GM12878 (cell line): ENCODE measurements at regions not wholly inside any gene's neighbourhood (a gene's known extent, or its start where the extent isn't known, plus 50 kb on each side); places are given as distances from the start of the nearest gene placed in this dataset.

ENCODE experiments used
- ATAC-seq: fragments of 200-7000 bp; cut with Tn5 transposase; 3 replicates; pipeline ENCODE4 v1.9.1; 2020; ENCODE audit warnings: mild to moderate bottlenecking, moderate library complexity
- BruUV-seq: library from RNA; stranded (reverse); fragments of 400-500 nt; replicated peaks from 2 replicates; lab custom pipeline; 2021; lab: Mats Ljungman, UMichigan
- CTCF ChIA-PET: fragments of 300-600 bp; sonication (Branson Sonifier 250); formaldehyde crosslinking; extraction: SDS; loops from one replicate; lab custom pipeline; 2021; ENCODE audit warnings: inconsistent platforms; lab: Yijun Ruan, JAX
- POLR2A ChIA-PET: fragments of 350-600 bp; formaldehyde crosslinking; extraction: SDS; loops from one replicate; lab custom pipeline; 2021; ENCODE audit warnings: inconsistent platforms; lab: Charles Lee
- RAD21 ChIA-PET: fragments of 300-600 bp; sonication (Branson Sonifier 250); formaldehyde crosslinking; loops from one replicate; lab custom pipeline; 2023; ENCODE audit warnings: antibody characterized with exemption; ENCODE audit not compliant: unreplicated experiment; lab: Charles Lee
- SMC1A ChIA-PET: fragments of 300-600 bp; sonication (Branson Sonifier 250); formaldehyde crosslinking; loops from one replicate; lab custom pipeline; 2023; ENCODE audit not compliant: unreplicated experiment, uncharacterized antibody; lab: Charles Lee
- DNase-seq: peaks from one replicate; pipeline ENCODE4 v3.0.0-alpha.2; 2011; ENCODE audit warnings: low read depth, low spot score
- FAIRE-seq: peaks from 3 replicates; lab custom pipeline; 2011; peaks lifted over from hg19 to GRCh38; lab: Jason Lieb, UNC
- H2AFZ ChIP-seq: 2 replicates; pipeline ENCODE4 v1.6.0; 2011; ENCODE audit warnings: low read depth, low read length, control low read depth; ENCODE audit not compliant: control insufficient read depth
- H3K27ac ChIP-seq: 2 replicates; pipeline ENCODE4 v1.5.1; 2011; ENCODE audit warnings: control low read depth; ENCODE audit not compliant: control insufficient read depth, insufficient read depth
- H3K27me3 ChIP-seq, 2 experiments: replicated peaks in 1 of 2; 2 replicates each; pipeline versions ENCODE4 v1.6.0 to v1.6.1; 2011; ENCODE audit warnings: low read length in 1 of 2; ENCODE audit not compliant: control insufficient read depth in 2 of 2, insufficient read depth in 2 of 2
- H3K36me3 ChIP-seq, 2 experiments: 2 replicates each; pipeline ENCODE4 v1.5.1; 2011; ENCODE audit warnings: low read length in 1 of 2; ENCODE audit not compliant: control insufficient read depth in 2 of 2, insufficient read depth in 2 of 2
- H3K4me1 ChIP-seq: 2 replicates; pipeline ENCODE4 v1.6.1; 2011; ENCODE audit warnings: mild to moderate bottlenecking, low read length, moderate library complexity, mixed read lengths; ENCODE audit not compliant: control insufficient read depth, insufficient read depth
- H3K4me2 ChIP-seq: 2 replicates; pipeline ENCODE4 v1.6.0; 2011; ENCODE audit warnings: control low read depth; ENCODE audit not compliant: control insufficient read depth, insufficient read depth
- H3K4me3 ChIP-seq: fragments of 200-600 bp; sonication (generic); 2 replicates; pipeline ENCODE4 v1.5.1; 2016
- H3K79me2 ChIP-seq: 2 replicates; pipeline ENCODE4 v1.6.0; 2011; ENCODE audit warnings: low read length; ENCODE audit not compliant: control insufficient read depth, insufficient read depth
- H3K9ac ChIP-seq: 2 replicates; pipeline ENCODE4 v1.8.0; 2011; ENCODE audit warnings: low read length, control low read depth, mixed read lengths; ENCODE audit not compliant: control insufficient read depth, insufficient read depth
- H3K9me3 ChIP-seq: replicated peaks from 3 replicates; pipeline ENCODE4 v1.5.1; 2011; ENCODE audit warnings: mild to moderate bottlenecking, low read length; ENCODE audit not compliant: control insufficient read depth, insufficient read depth
- H4K20me1 ChIP-seq: 2 replicates; pipeline ENCODE4 v1.6.0; 2011; ENCODE audit not compliant: control insufficient read depth, insufficient read depth
- BCL11A ChIP-seq: IDR thresholded peaks from 2 replicates; pipeline ENCODE4 v1.6.1; 2011; ENCODE audit warnings: low read depth, low read length
- BHLHE40 ChIP-seq, 2 experiments: fragments of 450-650 bp in 1 of 2; IDR thresholded peaks; 2 replicates each; pipeline ENCODE4 v1.6.1; 2011 to 2017; ENCODE audit warnings: low read depth in 2 of 2, borderline replicate concordance in 1 of 2, improper control_type of control experiment in 1 of 2, low read length in 1 of 2, mild to moderate bottlenecking in 1 of 2
- CBX5 ChIP-seq: sonication (generic); IDR thresholded peaks from 2 replicates; pipeline ENCODE4 v1.6.1; 2016; ENCODE audit warnings: low read depth, moderate library complexity, mild to moderate bottlenecking, inconsistent platforms
- CHD4 ChIP-seq: fragments of 200-600 bp; sonication (generic); IDR thresholded peaks from 2 replicates; pipeline ENCODE4 v1.6.1; 2016; ENCODE audit warnings: mild to moderate bottlenecking
- E4F1 ChIP-seq: fragments of 450-650 bp; IDR thresholded peaks from 2 replicates; pipeline ENCODE4 v1.6.1; 2018; ENCODE audit warnings: borderline replicate concordance, mild to moderate bottlenecking; ENCODE audit not compliant: partially characterized antibody
- EED ChIP-seq: sonication (generic); IDR thresholded peaks from 2 replicates; pipeline ENCODE4 v1.6.1; 2016; ENCODE audit warnings: antibody characterized with exemption, low read depth
- GATAD2B ChIP-seq: fragments of 450-650 bp; conservative IDR thresholded peaks from 2 replicates; pipeline ENCODE4 v1.6.1; 2017; ENCODE audit warnings: low read depth, mild to moderate bottlenecking, moderate library complexity
- HCFC1 ChIP-seq: fragments of 150-350 bp; IDR thresholded peaks from 2 replicates; pipeline ENCODE4 v1.6.1; 2014; ENCODE audit warnings: low read length
- HDGF ChIP-seq: fragments of 450-650 bp; IDR thresholded peaks from 2 replicates; pipeline ENCODE4 v1.6.1; 2016; ENCODE audit warnings: antibody characterized with exemption
- MAX ChIP-seq: IDR thresholded peaks from 2 replicates; pipeline ENCODE4 v1.6.1; 2012; ENCODE audit warnings: low read depth, low read length, improper control_type of control experiment
- MYC ChIP-seq: IDR thresholded peaks from 2 replicates; pipeline ENCODE4 v1.6.1; 2011; ENCODE audit warnings: mild to moderate bottlenecking, low read length, moderate library complexity, inconsistent platforms; ENCODE audit not compliant: insufficient read depth, insufficient replicate concordance, insufficient read length, severe bottlenecking
- POLR2AphosphoS5 ChIP-seq: IDR thresholded peaks from 2 replicates; pipeline ENCODE4 v1.6.1; 2011; ENCODE audit warnings: mild to moderate bottlenecking, low read length, inconsistent platforms
- ZNF592 ChIP-seq: fragments of 450-650 bp; IDR thresholded peaks from 2 replicates; pipeline ENCODE4 v1.6.1; 2017; ENCODE audit warnings: mild to moderate bottlenecking, moderate library complexity
- WGBS: methylation state at CpG from one replicate; pipeline ENCODE4 v1.1.6; 2016; ENCODE audit warnings: low lambda C conversion rate; ENCODE audit not compliant: insufficient replicate concordance, insufficient coverage; ENCODE audit errors: missing lambda C conversion rate; 5-methylcytosine and 5-hydroxymethylcytosine counted together
- in situ Hi-C: fragments of 300-500 bp; cut with MboI; formaldehyde crosslinking; loops from 9 replicates; pipeline ENCODE4 v1.14.3; 2018; ENCODE audit warnings: mixed read lengths
- intact Hi-C: fragments of 100-400 bp; cut with micrococcal nuclease; formaldehyde crosslinking; loops from one replicate; pipeline ENCODE4 v1.14.2; 2022; ENCODE audit not compliant: unreplicated experiment

DNA sequence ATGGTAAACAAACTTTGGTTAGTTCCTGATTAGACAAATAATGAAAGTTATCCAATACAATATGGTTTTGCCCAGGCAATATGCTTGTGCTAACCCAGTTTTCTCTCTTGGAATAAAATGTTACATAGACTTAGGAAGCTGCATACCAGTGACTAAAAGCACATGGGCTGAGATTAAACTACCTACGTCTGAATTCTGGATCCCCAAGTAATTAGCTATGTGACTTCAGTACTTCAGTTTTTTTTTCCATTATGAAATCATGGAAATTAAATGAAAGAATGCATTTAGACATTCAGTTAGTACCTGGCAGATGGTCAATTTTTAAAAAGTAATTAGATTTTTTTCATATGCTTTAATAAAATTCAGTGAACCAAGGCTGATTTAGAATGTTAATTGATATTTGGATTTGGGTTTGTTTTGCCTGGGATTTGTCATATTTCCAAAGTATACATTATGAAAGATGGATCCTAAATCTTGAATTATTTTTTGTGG is 213.9 kb downstream of the PTH2R start:
- H3K4me2 ChIP-seq: no peak overlapping the region
- no TSS peak for BruUV-seq
- POLR2A ChIA-PET: no interaction called here

More for the DNA sequence above, 213.9 kb downstream of the PTH2R start:
- intact Hi-C loops: no loop called here
- ChIA-PET RAD21 (no interaction called here), CTCF (no interaction called here), SMC1A (no interaction called here)
- Histone ChIP-seq H3K9me3 (no peaks in the 10 kb centered on the region), H3K4me3 (no peak overlapping the region), H2AFZ (no peak overlapping the region), H4K20me1 (no peaks in the 10 kb centered on the region), H3K79me2 (no peaks in the 10 kb centered on the region), H3K9ac (no peak overlapping the region), H3K27ac (no peak overlapping the region), H3K36me3 (no peaks in the 10 kb centered on the region), H3K27me3 (no peaks in the 10 kb centered on the region), H3K4me1 (no peaks in the 10 kb centered on the region)
- in situ Hi-C loops: no loop called here
- no peak for FAIRE-seq
- ATAC-seq: no peak
- 32% methylated on average over 1 of the region's 1 CpG for WGBS
- DNase-seq: no peak
- no peak for TF ChIP-seq HCFC1
- no peak for TF ChIP-seq EED
- TF ChIP-seq ZNF592: no peak
- no peak for TF ChIP-seq E4F1
- no peak for TF ChIP-seq HDGF
- TF ChIP-seq CBX5: no peak
- TF ChIP-seq POLR2AphosphoS5: no peak
- no peak for TF ChIP-seq GATAD2B
- TF ChIP-seq MAX: no peak
- no peak for TF ChIP-seq MYC
- TF ChIP-seq BHLHE40 (IDR thresholded peaks at IDR 0.05; ENCODE audit: borderline replicate concordance in 1 of 2, low read depth in 2 of 2, low read length in 1 of 2): no peak
- no peak for TF ChIP-seq CHD4
- no peak for TF ChIP-seq BCL11A
- TF ChIP-seq, all 136 proteins: peak for 0
